SK-N-DZ (cell line): ENCODE measurements at regions not wholly inside any gene's neighbourhood (a gene's known extent, or its start where the extent isn't known, plus 50 kb on each side); places are given as distances from the start of the nearest gene placed in this dataset.

ENCODE experiments used
- DNase-seq: peaks from one replicate; pipeline ENCODE4 v3.0.0-alpha.2; 2015; ENCODE audit warnings: low spot score

- no peak for DNase-seq
Measured at GRCh38 chr3:115520241-115520640, 103.1 kb upstream of the GAP43 start.

DNA sequence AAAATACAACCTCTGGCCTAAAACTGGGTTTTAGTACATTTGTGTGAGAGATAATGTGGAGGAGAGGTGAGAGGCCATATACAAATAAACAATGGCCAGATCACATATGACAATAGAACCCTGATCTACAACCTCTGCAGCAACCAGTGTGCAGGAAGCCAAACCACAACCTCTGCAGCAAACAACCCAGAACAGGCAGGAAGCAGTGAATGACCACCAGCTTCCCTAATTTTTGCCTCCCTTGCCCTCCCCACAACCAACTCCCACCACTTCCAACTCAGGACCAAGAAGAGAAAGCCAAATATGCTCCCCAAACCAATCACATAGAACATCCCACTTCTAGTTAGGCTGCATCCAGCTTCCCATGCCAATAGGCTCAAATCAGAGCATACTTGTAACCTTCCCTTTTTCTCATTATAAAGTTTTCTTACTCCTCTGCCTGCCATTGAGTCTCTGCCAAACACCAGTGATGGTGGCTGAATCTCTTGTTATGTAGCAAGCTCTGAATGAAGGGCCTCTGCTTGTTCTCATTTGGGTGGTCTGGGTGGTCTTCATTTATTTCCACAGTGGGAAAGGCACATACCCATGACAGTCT is 102.6 kb upstream of the GAP43 start:
- no peak for DNase-seq

GRCh38 chr3:115523458-115523857 is 99.9 kb upstream of the GAP43 start:
- no peak for DNase-seq

GRCh38 chr3:115524549-115524948 is 98.8 kb upstream of the GAP43 start:
- no peak for DNase-seq

GRCh38 chr3:115525731-115526130 is 97.6 kb upstream of the GAP43 start:
- DNase-seq, result no peak

DNA sequence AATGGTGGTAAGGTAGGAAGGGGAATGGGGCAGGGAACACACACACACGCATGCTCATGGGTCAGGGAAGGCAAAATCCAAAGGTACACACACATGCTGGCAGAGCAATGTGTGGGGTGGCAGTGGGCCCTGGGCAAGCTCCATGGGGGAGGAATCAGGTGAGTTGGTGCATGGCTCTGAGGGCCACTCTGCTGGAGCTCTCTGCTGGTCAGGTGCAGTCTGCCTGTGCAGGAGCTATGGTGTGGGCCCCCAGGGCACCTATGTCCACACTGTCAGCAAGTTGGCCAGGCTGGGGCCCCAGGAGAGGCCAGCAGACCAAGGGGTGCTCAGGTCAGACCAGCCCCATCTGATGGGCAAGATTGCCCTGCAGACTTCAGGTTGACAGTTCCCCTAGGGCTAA is 90.1 kb upstream of the GAP43 start:
- no peak for DNase-seq

GRCh38 chr3:115536171-115536570 is 87.1 kb upstream of the GAP43 start:
- no peak for DNase-seq

DNA sequence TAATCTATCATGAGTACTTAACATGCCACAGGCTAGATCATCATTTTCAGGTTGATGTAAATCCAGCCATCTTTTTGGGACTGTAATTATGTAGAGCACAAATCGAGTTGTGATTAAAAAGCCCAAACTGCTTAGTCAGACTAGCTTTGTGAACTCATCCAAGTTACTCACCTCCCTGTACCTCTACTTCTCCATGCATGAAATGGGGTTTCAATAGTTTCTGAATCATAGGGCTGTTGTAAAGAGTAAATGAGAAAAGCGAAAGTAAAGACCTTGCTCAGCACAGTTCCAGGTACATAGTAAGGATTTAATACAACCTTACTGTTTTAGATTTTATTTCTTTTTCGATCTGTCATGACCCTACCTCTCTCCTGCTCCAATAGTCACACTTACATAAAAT is 85.6 kb upstream of the GAP43 start:
- DNase-seq, result no peak

- no peak for DNase-seq
Measured at GRCh38 chr3:115547207-115547606, 76.1 kb upstream of the GAP43 start.

DNA sequence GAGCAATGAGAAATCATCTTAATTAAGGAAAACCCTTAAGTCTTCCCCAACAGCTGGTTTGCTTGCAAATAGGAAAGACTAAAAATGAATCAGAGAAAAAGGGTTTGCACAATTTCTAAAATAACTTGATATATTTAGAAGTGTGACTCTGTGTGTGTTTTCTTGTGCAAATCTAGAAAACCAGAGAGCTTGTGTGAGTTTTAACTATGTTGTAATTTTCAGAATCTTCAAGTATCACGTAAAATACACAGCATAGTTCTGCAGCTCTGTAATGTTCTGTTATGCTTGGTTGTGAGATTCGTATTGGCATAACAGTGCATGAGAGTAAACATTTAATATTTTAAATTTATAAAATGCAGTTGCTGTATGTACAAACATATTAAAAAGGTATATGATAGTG is 74.7 kb upstream of the GAP43 start:
- no peak for DNase-seq

GRCh38 chr3:115549071-115549470 is 74.2 kb upstream of the GAP43 start:
- peak; percentile 36 for DNase-seq

GRCh38 chr3:115550285-115550761 is 73.0 kb upstream of the GAP43 start:
- no peak for DNase-seq

DNA sequence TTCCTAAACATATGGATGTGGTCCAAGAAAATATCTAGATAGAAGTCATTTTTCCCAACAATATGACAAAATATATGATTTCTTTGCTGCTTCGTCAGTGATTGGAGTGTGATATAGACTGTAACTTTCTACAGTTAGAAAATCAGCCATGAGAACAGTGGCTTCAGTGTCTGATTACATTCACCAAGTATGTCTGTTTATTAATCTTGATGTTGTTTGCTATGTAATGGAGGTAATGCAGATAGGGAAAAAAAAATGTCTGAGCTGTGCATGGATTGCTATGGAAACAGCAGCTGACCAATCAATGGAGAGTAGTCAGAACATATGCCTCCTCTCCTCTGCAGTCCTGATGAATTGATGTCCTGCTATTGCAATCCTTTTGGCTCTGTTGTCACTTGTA is 72.3 kb upstream of the GAP43 start:
- peak; percentile 63 for DNase-seq

DNA sequence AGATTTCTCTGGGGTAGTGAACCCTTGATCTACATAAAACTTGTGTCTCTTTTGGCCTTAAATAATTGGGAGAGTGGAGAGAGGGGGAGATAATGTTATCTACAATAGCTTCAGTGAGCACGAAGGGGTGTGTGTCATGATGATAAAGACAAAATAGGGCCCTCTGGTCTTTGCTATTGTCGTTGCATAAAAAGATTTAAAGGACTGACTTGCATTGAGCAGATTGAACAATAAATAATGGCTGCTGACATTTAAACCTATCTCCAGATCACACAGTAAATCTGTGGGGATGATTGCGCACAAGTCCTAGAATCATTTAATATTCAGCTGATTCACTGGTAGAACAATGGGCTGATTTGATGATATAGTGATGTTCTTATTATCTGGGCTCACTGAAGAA is 71.3 kb upstream of the GAP43 start:
- peak; percentile 28 for DNase-seq

DNA sequence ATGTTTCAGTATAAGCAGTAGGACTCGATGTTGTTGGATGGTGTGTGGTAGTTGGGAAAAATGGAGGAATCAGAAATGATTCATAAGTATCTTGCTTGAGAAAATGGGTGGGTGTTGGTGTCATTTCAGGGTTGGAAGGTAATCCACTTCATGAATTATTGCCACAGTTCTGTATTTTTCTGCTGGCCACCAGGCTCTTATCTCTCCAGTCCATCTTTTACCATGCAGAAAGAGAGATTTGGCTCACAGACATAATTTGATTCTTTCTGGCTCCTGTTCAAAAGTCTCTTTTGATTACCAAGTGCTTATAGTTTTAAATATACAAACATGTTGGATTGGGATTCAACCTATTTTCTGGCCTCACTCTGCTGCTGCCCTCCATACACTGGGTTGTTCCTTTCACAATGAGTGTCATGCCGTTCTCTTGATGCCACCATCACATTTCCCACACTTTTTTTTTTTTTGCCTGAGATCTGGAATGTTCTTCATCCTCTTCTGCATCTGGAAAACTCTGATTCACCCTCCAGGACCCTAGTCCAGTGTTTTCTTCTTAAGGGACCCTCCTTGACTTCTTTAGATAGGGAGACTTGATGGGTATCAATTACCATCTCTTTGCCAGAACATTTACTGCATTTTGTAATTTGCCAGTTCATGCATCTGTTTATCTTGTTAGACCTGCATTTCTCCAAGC is 69.4 kb upstream of the GAP43 start:
- DNase-seq, result peak; percentile 66

- DNase-seq, result no peak
Measured at GRCh38 chr3:115554487-115554807, 68.9 kb upstream of the GAP43 start.

DNA sequence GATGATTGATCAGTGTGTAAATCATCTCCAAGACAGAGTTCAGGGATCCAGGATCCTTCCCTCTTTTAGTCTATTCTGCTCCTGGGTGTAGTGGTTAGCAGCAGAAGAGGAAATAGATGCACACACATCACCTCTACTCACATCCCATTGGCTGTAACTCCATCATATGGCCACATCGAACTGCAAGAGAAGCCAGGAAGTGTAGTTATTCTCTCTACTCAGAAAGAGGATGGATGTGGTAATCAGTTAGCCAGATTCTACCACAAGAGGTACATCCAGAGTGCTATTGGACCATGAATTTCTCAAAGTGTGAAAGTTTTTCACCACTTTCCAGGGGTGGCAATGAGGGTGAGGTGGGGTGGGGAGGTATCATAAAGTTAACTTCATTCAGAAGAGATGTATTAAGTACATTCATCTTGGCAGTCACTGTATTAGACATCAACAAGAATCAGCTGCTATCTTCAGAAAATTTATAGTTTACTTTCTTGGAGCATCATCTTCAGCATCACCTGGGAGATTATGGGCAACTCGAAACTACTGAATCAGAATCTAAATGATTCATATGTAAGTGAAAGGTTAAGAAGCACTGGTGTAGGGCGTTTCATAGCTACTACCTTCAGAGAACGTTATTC is 60.6 kb upstream of the GAP43 start:
- DNase-seq, result no peak

GRCh38 chr3:115563984-115564383 is 59.3 kb upstream of the GAP43 start:
- DNase-seq, result no peak

- DNase-seq, result no peak
Measured at GRCh38 chr3:115571413-115571812, 51.9 kb upstream of the GAP43 start.
